GM21390 (cell line): ENCODE measurements at regions not wholly inside any gene's neighbourhood (a gene's known extent, or its start where the extent isn't known, plus 50 kb on each side); places are given as distances from the start of the nearest gene placed in this dataset.

Experiments
- ATAC-seq: cut with Tn5 transposase; IDR thresholded peaks from one replicate; pipeline ENCODE4 v1.9.1; 2021; ENCODE audit not compliant: unreplicated experiment

DNA sequence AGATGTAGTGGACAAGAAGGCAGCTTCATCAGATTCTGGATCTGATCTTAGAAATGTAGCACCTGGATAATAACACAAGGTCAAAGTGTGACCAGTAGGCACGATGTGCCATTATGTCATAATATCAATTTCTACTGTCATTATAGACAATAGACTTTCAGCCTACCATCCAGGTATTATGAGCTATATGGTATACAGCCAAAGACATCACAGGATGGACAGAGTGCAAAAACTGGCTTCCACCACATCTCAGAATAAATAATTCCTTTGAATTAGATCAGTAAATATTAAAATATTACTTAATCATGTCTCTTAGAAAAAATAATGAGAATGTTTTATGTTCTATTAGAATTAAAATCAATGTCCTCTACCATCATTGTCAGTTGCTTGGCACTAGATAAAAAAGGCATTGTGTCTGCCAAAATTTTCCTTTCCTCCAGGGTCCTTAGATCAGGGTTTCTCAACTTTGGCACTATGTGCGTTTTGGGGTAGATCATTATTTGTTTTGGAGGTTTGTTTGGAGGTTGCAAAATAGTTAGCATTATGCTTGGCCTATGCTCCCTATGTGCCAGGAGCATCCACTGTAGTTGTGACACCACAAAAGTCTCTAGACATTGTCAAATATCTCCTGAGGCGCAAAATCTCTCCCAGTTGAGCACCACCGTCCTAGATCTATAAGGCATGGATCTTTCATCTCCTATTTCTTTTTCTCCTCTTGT, 86.7 kb upstream of the NRIP1 start:
- no peak for ATAC-seq

GRCh38 chr21:15152591-15152990, 87.8 kb upstream of the NRIP1 start:
- ATAC-seq, result no peak

DNA sequence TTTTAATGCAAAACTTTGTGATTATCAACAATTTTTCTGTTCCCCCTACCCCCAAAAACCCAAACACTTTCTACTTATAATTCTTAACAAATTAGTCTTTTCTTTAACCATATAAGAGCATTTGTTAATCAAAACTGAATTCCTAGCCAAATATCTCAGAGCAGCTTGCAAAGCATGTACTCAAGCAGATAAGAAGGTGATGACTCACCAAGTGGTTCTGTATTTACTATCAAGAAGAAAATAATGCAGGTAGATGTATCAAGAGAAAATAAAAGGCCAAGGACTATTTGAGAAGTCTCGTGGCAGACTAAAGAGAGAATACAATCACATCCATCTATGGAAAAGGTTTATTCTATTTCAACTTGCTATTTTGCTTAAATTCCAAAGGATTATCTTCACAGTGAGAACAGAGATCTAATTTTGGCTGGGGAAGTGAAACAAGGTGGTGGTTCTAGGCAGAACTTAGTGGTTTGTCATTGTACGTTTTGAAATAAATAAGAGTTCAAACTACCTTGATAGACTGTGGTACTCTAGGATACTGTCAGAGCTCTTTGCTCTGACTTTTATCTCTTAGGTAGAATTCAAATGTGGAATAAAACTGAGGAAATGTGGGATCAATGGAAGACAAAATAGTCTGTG, 94.7 kb upstream of the NRIP1 start:
- peak; percentile 82 for ATAC-seq

- ATAC-seq, result no peak
Observed at GRCh38 chr21:15160136-15160535, 95.3 kb upstream of the NRIP1 start.

- no peak for ATAC-seq
Observed at GRCh38 chr21:15162921-15163320, 98.1 kb upstream of the NRIP1 start.

DNA sequence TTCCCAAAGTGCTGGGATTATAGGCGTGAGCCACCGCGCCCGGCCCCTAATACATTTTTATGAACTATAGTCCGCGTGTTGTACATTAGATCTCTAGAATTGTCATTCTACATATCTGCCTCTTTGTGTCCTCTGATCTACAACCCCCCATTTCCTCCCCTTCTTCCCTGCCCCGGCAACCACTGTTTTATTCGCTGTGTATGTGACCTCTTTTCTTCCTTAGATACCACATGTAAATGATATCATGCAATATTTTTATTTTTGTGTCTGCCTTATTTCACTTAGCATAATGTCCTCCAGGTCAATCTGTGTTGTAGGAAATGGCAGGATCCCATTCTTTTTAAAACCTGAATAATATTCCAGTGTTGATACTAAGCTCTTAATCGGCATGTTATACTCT, 99.5 kb upstream of the NRIP1 start:
- no peak for ATAC-seq

DNA sequence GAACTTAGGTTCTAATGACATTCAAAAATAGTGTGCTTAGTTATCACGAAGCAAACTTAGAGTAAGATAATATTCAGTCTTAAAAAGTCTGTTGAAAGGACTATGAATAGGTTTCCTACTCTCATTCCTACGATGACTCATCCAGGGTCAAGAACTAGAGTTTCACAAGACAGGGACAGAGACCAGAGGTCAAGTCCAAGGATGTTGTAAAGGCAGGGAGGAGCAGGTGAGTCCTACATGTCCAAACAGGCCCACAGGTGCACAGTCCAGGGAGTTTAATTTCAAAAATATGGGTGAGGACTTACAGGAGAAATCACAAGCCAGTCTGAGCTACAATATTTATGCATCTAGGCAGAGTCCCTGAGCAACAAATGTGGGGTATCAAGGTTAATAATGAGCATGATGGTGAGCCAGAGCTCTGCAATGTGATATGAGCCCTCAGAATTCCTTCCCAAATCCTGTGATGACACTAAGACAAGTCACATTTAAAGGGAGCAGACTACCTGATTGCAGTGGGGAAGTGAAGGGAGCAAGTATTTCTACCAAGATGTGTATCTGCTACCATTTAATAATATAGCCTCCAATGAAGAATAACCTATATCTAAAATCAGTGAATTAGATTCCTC, 100.0 kb upstream of the NRIP1 start:
- no peak for ATAC-seq

DNA sequence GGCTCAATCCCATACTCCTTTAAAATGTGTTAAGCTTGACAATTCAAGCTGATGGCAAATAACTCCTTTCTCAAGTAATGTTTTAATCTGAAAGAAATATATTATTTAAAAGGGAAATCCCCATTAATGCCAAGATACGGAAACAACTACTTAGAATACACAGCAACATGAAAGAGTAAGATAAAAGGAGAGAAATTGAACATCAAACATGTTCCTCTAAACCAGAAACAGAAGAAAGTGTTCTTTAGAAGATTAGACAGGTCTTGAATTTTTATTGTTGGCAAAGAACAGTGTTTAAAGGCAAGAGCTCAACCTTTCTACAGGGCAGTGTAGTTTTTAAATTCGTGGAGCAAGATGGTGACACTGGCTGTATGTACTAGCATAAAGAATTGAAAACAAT, 105.8 kb upstream of the NRIP1 start:
- no peak for ATAC-seq

- ATAC-seq, result no peak
Observed at GRCh38 chr21:15171546-15171945, 106.7 kb upstream of the NRIP1 start.

DNA sequence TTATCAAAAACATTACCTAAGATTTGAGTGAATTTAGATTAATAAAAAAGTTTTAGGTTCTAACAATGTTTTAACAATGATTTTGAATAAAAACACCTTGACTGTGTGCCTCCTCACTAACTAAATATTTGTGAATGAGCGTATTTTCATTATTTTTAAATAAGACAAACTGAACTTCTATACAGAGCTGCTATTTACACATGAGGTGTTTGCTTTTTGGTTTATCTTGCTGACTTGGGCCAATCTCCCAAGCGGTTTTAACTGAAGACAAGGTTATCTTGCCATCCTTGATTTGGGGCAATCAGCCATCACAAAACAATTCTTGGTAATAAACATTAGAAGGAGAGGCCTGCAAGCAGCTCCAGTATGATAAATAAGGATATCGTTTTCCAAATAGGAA, 108.2 kb upstream of the NRIP1 start:
- ATAC-seq, result no peak

DNA sequence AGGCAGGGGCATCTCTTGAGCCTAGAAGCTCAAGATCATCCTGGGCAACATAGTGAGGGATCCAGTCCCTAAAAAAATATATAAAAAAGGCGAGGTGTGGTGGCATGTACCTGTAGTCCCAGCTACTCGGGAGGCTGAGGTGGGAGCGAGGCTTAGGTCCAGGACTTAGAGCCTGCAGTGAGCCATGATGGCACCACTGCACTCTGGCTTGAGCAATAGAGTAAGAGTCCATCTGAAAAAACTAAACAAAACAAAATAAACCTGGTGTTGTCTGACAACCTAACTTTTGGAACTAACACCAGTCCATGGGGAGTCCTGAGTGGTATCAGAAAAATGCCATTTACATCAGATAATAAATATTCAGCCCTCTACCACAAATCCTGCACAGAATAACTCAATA, 110.1 kb upstream of the NRIP1 start:
- ATAC-seq, result no peak

- no peak for ATAC-seq
Observed at GRCh38 chr21:15182731-15183130, 117.9 kb upstream of the NRIP1 start.

- no peak for ATAC-seq
Observed at GRCh38 chr21:15183813-15184257, 119.0 kb upstream of the NRIP1 start.

DNA sequence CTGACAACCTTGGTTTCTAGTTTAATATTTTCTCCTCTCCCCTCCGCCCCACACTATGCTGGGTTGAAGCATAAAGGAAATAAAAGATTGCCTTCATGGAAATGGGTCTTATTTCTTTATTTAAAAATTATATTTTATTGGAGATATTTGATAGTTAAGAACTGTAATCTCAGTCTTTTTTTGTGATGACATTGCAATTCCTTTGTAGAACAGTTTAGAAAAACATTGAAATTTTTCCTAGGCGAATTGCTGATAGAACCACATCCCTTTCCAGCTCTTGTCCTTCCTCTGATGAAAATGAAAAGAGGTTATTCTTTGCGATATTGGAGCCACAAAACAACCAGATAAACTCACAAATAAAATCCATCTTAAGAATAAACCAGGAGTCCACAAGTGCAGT, 125.6 kb upstream of the NRIP1 start:
- no peak for ATAC-seq

DNA sequence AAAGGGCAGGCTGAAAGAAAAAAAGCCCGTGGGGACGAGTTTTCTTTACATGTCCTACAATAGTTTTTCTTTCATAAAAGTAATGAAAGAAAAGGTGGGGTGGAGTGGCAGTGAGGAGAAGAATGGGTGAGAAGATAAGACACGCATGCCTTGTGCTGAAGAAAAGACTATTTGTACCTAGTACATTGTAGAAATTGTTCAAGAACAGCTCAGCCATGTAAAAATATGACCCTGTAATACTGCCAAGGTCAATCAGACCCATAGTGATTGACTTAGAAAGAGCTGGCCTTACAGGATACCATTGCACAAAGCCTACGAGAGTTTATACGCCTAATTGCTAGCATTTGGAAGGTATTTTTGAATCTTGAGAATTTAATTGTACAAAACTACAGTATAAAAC, 126.0 kb upstream of the NRIP1 start:
- ATAC-seq, result no peak

GRCh38 chr21:15191342-15191741, 126.5 kb upstream of the NRIP1 start:
- ATAC-seq, result no peak

DNA sequence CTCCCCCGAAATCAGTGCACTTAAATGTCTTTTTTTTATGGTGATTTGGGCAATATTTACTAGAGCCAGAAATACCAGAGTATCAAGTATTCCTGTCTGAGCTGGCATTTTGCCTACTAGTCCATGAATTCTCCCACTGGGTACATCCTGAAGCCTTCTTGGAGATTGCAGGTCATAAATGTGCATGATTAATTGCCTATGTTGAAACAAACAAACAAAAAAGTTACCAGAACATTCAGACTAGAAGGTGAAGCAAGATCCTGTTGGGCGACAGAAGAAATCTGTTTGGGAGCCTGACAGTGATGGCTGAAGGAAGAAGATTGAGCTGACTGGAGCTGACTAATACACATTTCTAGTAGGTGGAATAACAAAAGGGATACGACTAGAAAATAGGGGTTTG, 127.4 kb upstream of the NRIP1 start:
- ATAC-seq, result no peak

DNA sequence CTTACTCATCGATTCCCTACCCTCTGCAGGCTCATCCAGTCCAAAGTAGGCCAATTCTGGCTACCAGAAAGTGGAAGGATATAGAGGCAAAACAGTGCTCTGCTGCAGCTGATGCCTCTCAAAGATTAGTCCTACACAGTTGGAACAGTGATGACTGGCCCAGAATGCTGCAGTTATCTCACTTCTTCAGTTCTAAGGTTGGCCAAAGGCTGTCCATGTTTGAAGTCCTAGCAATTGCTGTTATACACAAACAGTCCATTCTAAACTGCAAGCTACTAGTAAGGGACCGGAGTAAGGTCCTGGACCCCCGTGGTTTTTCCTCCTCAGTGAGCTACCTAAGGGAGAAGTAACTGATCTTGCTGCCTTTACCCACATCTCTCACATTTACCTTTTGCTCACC, 129.1 kb upstream of the NRIP1 start:
- ATAC-seq, result no peak

DNA sequence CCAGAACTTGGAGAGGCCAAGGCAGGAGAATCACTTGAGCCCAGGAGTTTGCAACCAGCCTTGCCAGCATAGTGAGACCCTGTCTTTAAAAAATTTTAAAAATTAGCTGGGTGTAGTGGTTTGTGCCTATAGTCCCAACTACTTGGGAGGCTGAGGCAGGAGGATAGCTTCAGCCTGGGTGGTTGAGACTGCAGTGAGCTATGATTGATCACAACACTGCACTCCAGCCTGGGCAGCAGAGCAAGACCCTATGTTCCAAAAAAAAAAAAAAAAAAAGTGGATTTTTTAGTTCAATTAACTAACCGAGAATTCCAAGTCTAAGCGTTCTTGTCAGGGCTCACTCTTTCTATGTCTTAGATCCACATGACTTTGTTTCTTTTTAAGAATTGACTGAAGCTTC, 130.3 kb upstream of the NRIP1 start:
- no peak for ATAC-seq

DNA sequence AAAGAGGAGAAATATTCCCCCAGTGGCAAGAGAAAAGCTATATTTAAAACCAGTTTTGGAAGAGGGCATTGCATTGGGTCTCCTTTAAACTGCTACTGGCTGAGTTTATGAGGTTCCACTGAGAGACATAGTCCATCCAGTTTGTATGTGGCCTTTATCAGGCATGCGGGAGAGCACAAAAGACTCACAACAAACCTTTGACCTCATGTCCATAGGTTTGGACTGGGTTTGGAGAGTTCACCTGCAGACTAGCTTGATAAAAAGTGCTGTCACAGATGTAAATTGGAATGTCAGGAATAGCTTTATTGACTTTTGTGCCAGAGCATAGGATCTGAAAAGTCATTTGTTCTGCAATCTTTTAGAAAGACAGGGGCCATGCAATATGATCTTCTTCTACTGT, 131.0 kb upstream of the NRIP1 start:
- ATAC-seq, result no peak

DNA sequence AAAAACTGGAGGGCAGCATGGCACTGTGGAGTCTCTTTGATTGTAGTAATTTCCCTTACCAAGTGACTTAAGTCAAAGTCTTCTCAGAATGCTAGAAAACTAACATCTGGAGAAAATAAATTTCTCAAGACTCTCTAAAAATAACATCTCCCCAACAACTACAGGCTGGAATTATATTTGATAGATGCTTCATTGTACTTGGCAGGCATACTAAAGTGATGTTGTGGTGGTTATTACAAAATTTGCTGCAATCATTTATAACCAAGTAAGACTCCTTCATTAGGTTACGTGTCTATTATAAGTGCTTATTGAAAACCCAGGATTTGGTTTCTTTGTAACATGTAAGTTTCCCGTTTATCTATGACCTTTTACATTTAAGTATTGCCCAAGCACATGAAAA, 132.9 kb upstream of the NRIP1 start:
- ATAC-seq, result no peak
